Fibroblast of villous mesenchyme (primary cell): ENCODE measurements at regions not wholly inside any gene's neighbourhood (a gene's known extent, or its start where the extent isn't known, plus 50 kb on each side); places are given as distances from the start of the nearest gene placed in this dataset.

Source experiments
- DNase-seq: peaks from one replicate; pipeline ENCODE4 v3.0.0-alpha.2; 2010; ENCODE audit warnings: low read depth
- H3K4me3 ChIP-seq: 2 replicates; pipeline ENCODE4 v1.5.1; 2011; ENCODE audit warnings: low read depth, mild to moderate bottlenecking, low read length
- CTCF ChIP-seq: IDR thresholded peaks from 2 replicates; pipeline ENCODE4 v1.5.1; 2012; ENCODE audit warnings: low read depth, mild to moderate bottlenecking, low read length; ENCODE audit not compliant: insufficient read depth

DNA sequence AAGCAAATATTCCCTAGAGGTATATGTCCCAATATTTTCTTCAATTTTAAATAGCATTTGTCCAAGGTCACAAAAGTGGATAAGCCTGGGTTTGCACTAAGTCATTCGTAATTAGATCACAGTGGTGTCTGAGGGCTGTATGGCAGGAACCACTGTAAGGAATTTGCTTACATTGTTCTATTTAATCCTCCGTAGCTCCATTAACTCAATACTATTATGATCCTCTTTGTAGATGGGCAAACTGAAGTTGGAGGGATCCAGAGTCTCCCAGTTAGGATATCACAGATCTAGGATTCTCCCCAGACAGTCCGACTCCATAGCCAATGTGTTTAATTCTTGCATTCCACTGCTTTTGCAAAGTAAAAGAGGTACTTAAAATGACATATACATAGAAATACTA, 242.7 kb upstream of the DCAF8L1 start:
- no peak for DNase-seq
- TF ChIP-seq CTCF = no peak
- no peak overlapping the region for H3K4me3 ChIP-seq

- no peak for DNase-seq
- no peak overlapping the region for H3K4me3 ChIP-seq
- no peak for TF ChIP-seq CTCF
Measured at GRCh38 chrX:28223469-28223868, 242.2 kb upstream of the DCAF8L1 start.

GRCh38 chrX:28205905-28206304, 224.7 kb upstream of the DCAF8L1 start:
- H3K4me3 ChIP-seq = no peak overlapping the region
- no peak for DNase-seq
- no peak for TF ChIP-seq CTCF

DNA sequence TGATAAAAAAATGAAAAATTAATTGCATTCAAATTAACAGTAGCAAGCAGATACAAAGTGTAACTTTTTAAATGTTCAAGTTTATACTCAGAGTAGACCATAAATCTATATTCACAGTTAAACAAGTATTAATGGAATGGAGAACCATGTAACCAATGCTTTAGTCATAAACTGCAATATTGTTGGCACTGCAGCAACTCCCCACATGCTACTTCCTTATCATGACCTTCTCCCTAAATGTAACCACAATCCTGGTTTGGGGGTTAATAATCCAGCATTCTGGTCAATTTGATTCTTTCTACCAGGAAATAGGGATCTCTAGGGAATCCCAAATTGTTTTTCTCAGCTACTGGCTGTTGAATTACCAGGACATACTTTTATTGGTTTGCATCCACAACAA, 223.9 kb upstream of the DCAF8L1 start:
- no peak for DNase-seq
- no peak for TF ChIP-seq CTCF
- no peak overlapping the region for H3K4me3 ChIP-seq

DNA sequence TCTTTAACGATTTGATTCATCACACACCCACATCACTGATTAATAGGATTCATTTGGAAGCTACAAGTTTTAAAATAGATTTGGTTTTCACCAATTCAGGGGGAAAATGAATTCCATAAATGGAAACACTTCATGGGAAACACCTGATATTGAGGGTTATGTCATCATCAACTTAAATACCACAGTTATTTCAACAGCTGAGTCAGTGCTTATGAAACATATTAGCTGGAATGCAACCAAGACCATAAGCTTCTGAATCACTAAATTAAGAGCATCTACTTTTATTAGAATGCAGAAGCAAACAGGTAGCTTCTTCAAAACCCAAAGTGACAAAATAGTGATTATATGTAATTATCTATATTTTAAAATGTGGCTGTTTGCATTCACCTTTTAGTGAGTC, 207.8 kb upstream of the DCAF8L1 start:
- TF ChIP-seq CTCF = no peak
- peak; percentile 56 for DNase-seq
- H3K4me3 ChIP-seq = no peak overlapping the region

- no peak overlapping the region for H3K4me3 ChIP-seq
- no peak for DNase-seq
- no peak for TF ChIP-seq CTCF
Measured at GRCh38 chrX:28188526-28188925, 207.3 kb upstream of the DCAF8L1 start.

- TF ChIP-seq CTCF = no peak
- DNase-seq = no peak
- H3K4me3 ChIP-seq = no peak overlapping the region
Measured at GRCh38 chrX:28180096-28180495, 198.8 kb upstream of the DCAF8L1 start.
